GM21786 (cell line): ENCODE measurements at regions not wholly inside any gene's neighbourhood (a gene's known extent, or its start where the extent isn't known, plus 50 kb on each side); places are given as distances from the start of the nearest gene placed in this dataset.

ENCODE experiments used
- ATAC-seq: cut with Tn5 transposase; IDR thresholded peaks from one replicate; pipeline ENCODE4 v1.9.1; 2021; ENCODE audit not compliant: unreplicated experiment

DNA sequence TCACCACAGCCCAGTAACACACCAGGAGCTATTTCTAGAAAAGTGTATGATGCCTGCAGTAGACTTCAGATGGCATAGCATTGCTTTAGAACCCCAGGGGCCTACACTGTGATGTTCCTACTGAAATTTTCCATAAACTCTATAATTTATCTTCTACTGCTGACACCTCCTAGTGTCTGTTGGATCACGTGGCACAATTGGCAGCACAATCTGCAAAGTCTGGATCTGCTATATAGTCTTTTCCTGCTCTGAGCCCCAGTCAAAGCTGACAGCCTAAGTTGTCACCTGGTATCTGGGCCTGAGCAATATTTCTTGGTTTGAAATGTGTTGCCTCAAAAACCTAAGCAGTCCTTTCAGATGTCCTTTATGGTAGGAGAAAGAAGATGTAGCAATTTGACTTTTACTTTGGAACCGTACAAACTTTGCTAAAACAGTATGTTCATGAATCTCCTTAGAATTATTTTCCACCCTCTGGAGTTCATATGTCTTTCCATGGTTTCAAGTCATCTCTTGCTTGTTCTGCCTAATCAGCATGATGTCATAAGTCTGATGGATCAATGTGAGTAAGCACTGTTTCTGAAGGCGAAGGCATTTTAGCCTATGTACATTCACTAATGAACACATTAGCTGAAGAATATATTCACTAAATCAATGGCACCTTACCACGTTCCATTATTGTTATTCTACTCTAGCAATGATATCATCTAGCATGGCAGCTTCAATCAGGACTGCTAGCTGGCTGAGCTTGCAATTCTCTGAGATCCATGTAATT lies 536.5 kb upstream of the NBEA start:
- no peak for ATAC-seq

DNA sequence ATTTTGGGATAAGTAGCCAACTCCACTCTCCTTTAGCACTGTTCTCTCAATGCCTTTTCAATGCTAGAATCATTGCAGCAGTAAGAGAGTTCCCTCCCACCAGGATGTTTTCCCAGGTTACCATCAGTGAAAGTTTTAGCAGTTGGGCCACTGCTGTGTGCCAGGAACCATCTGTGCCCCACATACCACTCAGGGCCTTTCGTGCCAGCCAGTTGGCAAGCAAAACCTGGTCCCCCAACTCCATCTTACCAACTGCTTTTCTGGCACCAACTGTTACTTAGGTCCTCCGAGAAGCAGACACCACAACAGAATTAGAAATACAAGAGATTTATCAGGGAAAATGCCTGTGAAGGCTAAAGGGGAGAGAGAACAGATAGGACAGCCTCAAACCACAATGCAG lies 533.4 kb upstream of the NBEA start:
- no peak for ATAC-seq

DNA sequence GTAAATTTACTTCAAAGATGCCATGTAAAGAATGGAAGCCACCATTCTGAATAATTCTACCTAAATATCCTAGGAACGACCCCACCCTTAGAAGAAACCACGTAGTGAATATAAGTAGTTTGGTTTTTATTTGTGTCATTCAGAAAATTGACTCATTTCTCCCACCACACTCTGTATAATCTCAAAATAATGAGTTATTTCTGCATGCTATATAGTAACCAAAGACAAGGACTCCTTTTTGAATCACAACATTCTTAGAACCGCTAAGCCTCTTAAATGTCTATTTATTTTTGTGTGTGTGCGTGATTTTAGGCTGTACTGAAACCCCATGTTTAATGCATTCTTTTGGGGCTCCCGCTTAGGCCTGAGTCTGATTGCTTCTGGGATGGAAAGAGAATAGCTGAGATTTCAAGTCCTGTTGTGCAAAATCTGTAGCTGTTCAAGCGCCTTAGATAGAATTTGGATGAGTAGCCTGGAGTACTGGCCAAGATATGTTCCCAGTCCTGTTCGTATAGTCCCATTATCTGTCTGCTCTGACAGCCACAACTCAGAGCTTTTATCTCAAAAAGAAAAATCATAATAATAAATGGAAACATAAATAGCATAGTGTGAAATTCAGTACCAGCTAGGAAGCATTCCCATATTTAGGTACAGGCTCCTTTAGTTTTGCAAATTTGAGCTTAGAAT lies 532.4 kb upstream of the NBEA start:
- no peak for ATAC-seq

DNA sequence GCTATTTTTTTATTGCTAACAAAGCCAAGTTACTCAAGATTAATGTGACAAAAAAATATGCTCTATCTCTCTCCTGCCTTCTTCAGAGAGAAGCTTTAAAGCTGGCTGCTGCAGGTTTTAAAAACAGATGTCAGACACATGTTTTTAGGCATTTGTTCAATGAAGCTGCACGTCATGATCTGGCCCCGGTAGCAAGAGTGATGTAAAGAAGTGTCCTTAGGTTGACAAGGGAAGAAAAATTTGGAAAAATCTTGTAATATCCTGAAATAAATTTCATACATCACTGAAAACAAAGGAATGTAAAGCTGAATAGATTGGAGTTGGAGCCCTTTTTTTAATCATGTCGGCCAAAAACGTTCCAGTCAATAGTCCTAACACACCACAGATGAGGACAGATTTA lies 531.4 kb upstream of the NBEA start:
- no peak for ATAC-seq

DNA sequence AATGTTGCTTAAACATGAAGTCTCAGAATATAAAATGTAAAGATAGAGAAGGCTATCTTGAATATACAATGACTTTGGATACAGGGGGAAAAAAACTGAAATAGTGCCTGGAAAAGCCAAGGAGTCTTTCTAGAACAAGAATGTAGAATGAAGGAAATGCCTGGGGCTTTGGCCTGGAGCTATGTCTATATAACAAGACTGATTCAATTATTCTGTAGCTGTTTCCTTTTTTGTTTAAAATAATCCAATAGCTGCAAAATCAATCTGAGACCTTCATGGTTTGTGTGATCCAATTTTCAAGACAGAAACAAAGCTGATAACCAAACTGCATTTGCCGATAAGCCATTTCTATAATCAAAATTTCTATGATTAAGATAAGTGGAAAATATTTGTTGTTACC lies 530.9 kb upstream of the NBEA start:
- ATAC-seq = no peak

DNA sequence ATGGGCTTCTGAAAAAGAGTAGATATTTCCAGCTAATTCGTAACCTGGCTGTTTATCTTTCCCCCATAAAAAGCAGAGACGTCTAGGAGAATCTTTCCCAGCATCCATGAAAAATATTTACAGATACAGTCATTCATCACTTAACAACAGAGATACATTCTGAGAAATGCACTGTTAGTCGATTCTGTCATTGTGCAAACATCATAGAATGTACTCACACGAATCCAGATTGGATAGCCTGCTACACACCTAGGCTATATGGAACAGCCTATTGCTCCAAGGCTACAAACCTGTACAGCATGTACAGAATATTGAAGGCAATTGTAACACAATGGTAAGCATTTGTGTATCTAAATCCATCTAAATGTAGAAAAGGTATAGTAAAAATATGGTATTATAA lies 530.2 kb upstream of the NBEA start:
- ATAC-seq = no peak

DNA sequence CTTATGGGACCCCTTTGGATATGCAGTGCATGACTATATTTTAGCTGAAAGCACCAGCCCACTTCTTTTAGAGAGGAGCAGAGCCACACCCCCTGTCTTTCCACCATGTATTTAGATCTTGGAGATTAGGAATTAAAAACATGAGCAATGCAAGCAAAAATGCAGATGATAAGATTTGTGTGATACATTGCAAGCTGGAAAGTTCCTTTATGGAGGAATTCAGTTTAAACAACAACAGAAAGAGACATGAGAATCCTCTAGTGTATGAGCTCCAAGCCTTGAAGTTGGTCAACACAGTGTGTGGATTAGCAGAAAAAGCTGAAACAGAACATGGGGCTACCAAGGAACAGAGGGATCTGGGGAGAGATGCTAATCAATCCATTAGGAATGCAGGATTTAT lies 529.8 kb upstream of the NBEA start:
- no peak for ATAC-seq

DNA sequence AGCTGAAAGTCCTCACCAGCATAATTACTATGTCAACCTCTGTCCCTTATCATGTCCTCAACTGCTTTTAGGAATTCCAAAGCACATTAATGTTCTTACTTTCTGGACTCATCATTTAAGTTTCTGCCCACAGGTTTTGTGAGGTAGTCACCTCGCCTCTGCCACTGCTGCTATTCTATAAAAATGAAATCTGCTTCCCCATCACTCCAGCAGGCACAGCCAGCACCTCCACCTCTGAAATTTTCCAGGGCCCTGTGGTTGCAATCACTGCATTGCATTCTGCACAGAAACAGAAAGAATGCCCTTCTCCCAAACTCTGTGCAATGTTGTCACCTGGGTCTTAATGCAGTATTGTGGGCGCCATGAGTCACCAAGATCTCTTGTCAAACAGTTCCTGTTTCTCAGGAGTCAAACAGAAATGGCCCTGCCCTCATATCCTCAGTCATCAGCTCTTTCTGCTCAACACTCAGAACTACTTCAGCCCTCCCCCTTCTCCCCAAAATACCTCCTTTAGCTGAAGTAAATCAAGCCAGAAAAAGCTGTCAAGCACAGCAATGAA lies 529.2 kb upstream of the NBEA start:
- no peak for ATAC-seq

DNA sequence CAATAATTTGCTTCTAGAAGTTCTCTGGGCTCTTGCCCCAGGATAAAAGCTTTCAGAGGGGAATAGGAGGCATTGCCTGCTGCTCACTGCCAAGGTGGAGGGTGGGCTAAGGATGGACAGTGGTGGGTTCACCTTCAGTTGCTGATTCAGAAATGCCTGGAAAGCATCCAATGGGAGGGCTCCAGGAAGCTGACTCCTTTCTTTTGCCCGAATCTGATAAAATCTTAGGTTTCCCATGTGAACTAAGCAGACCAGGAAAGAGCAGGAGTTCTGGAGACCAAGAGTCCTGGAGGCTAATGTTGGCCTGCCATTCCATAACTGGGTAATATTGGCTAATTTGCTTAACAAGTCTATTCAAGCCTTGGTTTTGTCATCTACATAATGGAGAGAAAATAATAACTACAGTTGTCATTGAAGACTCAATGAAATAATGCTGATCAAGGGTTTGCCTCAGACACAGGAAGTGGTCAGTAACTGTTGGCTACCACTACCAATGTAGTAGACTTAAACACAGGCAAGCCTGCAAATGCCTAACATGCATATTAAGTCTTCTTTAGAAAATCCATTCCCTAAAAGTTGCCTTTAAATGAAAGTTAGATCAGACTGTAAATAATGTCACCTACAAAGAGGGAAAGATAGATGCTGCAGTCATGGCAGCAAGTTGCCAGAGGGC lies 528.4 kb upstream of the NBEA start:
- ATAC-seq = no peak

DNA sequence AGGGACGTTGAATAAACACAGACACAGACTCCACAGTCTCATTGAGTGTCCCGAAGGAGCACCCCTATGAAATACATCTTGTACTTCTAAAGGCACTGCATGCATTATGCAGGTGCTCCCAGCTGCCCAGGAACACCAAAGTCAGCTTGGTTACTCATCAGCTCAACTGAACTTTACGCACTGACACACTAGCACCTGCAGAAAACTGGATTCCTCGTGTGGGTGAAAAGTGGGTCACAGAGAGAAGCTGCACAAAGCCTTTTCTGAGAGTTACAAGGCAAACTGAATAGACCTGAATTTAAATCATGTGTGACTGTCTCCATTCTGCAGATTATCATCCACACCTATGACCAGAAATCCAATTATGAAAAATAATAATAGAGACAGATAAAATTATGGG lies 527.5 kb upstream of the NBEA start:
- ATAC-seq = no peak

DNA sequence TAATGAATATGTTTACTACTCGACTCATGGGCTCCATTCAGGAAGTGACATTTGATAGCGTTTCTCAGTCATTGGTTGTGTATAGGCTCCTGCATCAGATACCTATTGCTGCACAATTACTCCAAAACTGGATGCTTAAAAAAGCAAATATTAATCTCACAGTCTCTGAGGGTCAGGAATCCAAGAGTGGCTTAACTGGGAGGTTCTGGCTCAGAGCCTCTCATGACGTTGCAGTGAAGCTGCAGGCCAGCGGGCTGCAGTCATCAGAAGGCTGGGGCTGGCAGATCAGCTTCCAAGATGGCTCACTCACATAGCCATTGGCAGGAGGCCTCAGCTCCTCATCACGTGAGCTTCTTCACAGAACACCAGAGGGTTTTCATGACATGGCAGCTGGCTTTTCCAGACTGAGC lies 525.1 kb upstream of the NBEA start:
- ATAC-seq = no peak

DNA sequence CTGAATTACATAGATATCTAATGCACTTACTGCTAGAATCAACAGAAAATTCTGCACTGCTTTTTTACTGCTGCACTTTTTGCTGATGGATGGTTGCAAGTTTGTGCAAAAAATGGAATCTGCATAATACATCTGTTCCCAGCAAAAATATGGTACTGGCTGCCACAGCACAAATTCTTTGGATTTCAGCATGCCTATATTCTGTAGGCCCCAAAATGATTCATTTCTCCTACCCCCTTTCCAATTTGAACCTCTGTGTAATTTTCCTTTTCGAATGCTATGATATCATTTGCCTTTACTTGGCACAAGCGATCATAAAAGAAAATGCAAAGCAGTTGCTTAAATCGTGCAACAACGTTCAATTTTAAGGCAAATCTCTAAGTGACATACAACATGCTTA lies 524.2 kb upstream of the NBEA start:
- no peak for ATAC-seq

DNA sequence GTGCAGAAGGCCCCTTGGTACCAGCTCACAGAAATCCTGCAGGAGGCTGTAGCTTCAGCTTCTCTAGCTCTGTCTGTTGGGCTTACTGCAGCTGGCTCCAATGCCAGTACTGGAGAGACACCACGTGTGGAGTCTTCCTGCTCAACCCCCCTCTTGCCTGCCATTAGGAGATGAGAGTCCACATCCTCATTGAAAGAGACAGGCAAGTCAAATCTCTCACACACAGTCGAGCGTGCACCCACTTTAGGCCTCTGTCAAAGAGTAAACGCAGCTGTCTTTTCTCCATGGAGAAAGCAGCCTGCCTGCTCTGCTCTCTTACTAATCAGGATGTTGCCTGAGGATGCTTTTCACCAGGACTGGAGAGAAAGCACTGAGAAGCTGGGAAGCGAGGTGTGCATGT lies 523.0 kb upstream of the NBEA start:
- ATAC-seq = no peak

DNA sequence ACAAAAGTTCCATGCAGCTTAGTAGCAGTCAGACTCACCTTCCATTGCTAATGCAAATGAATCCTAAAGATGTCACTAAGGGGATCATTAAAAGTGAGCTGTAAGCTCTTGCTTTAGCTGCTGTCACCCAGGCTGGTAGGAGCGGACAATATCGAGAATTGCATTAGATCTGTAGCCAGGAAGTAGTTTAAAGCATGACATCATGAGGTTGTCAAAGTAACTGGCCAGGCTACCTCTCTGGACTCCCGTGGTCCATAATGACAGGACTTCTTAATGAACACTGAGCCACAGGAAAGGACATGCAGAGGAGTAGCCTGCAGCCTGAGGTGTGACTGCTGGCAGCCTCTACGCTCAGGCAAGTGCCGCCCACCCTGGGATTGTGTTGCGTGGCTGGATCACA lies 522.3 kb upstream of the NBEA start:
- ATAC-seq = no peak

DNA sequence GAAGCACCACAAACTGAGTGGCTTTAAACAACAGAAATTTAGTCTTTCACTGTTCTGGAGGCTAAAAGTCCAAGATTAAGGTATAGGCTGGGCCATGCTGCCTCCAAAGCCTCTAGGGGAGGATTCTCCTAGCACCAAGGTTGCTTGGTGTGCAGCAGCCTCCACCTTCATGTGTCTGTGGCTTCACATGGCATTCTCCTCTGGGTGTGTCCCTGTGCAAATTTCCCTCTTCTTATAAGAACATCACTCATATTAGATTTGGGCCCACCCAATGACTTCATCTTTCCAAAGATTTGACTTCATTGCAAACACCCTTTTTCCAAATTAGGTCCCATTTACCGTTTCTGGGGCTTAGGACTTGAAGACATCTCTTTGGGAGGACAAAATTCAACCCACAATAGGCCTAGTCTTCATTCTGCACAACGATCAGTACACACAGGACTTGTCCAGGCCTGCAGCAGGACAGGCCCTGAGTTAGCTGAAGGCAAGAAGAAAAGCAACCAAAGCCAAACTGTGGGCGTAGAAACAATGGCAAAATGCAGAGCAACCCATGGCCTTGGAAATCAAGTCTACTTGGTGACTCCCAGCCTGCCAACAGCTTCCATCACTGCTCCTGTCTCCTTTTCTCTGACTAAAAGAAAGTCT lies 521.2 kb upstream of the NBEA start:
- ATAC-seq = no peak

DNA sequence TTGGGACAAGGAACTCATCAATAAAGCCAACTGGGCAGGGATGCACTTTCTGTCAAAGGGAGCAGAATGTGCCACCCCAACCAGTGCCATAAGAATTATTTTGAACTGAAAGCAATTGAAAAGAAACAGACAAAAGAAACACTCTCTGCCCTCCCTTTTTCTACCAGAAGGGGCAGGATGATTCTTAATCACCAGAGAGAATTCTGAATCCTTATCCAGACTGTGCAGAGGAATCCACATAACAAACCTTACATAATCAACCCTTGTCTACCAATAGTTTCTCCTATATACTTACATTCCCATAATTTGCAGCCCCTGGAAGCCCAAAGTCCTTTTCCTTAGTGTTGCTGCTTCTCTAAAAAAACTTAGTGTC lies 520.7 kb upstream of the NBEA start:
- ATAC-seq = no peak

DNA sequence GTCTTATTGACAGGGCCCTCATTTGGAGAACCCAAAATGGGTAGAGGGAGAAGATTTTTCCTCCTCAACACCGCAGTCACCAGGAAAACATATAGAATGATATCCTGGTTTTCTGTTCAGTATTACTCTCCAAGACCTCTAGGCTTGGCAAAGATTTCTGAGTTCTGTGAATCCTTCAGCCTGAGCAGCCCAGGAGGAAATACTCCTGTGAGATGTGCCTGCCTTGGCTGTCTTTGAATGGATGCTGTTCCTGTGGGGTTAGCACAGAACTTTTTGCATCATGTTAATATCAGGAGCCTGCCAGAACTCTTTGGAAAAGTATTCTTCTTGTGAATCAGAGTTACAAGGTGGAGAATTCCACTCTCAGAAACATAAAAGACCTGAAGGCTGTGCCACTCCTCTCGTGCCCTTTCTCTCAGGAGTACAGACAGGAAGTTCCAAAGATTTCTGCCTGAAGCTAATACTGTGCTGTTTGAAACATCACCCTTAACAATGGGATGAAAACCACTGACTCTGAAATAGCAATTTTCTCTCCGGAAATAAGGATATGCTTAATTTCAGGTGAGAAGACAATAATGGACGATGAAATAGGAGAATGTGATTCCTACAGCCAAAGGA lies 520.1 kb upstream of the NBEA start:
- no peak for ATAC-seq

DNA sequence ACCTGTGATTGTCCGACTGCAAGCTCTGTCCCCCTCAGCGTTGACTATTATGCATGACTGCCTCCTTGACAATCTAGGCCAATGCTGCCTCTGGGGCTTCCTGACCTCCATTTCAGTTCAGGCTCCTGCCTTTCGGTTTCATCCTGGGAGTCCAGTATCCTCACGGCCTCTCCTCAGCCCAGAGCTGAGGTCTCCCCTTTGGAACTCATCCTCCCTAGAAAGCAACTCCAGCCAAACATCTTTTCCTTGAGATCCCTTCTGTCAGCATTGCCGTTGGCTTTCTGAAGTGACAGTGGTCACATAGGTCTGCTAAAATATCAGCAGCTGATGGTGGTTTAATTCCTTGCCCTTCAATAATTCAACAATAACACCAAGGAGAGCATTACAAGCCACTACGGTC lies 519.1 kb upstream of the NBEA start:
- no peak for ATAC-seq

DNA sequence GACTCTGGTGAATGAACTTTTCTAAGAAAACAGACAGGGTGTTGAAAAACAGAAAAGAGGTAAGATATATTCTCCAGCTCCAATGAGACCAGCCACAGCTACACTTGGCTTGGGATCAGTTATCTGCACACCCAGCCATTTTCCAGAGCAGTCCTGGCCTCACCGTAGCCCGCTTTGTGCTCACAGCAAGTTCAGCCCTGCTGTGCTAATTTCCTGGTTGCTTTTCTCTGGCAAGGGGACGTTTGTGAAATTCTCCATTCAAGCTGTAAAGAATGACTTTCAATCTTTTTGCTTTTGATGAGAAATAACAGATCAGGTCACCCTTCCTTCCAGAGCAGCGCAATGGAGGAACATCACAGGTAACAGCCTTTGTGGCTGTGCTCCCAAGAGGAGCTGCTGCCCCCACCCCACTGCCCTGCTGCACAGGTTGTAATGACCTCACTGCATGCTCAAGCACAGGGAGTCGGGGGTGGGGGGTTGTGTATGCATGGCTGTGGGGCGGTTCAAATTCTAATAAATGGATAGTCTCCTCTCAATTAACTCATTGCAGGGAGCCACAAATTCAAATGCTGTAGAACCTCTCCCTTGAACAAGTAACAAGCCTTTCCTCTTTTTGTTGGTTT lies 516.6 kb upstream of the NBEA start:
- no peak for ATAC-seq

DNA sequence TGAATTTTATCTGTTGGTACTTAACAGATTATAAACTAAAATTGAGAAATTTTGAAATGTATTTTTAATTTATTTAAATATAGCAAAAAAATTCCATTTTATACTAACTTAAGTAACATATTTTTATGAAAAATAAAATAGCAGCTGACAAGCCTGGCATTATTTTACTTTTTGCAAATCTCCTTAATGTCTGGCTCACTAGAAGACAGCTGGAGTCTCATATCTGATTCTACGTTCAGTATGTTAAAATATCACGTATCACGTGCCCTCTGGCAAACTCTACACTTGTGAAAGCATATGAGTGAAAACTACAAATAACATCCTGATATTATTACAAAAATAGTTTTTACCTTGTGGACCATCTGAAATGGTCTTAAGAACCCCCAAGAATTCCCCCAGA lies 513.2 kb upstream of the NBEA start:
- no peak for ATAC-seq

DNA sequence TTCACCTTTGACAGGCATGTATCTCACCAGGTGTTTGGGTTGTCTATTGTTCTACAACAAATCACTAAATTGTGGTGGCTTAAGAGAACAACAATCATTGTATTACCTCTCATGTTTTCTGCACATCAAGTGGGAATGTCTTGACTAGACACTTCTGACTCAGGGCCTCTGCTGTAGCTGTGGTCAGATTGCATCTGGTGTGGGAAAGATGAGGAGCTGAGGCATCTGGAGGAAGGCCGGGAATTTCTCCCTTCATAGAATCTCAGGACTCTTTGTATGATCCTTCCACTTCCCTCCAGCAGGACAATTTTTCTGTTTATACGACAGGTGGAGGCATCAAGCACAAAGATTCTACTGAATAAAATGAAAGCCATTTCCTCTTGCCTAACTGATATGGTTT lies 511.8 kb upstream of the NBEA start:
- ATAC-seq = no peak
